ENCODE measurements at regions not wholly inside any gene's neighbourhood (a gene's known extent, or its start where the extent isn't known, plus 50 kb on each side); places are given as distances from the start of the nearest gene placed in this dataset.

DNA sequence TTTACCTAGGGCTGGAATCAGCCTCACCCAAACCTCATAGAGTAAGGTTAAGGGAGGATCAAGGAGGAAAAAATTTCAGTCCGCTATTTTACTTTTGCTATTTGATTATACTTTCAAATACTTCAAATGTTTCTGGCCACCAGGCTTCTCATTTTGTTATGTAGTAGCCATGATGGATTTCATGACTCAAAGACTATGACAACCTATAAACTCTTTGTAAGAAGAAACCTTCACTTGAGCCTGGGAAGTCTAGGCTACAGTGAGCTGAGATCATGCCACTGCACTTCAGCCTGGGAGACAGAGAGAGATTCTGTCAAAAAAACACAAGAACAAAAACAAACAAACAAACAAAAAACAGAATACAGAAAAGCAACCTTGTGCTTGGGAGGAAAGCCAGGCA, 293.6 kb upstream of the TNC start:
- H3K4me3 ChIP-seq (ENCODE audit: low read length): no peak overlapping the region
- TF ChIP-seq, protein P1, sequence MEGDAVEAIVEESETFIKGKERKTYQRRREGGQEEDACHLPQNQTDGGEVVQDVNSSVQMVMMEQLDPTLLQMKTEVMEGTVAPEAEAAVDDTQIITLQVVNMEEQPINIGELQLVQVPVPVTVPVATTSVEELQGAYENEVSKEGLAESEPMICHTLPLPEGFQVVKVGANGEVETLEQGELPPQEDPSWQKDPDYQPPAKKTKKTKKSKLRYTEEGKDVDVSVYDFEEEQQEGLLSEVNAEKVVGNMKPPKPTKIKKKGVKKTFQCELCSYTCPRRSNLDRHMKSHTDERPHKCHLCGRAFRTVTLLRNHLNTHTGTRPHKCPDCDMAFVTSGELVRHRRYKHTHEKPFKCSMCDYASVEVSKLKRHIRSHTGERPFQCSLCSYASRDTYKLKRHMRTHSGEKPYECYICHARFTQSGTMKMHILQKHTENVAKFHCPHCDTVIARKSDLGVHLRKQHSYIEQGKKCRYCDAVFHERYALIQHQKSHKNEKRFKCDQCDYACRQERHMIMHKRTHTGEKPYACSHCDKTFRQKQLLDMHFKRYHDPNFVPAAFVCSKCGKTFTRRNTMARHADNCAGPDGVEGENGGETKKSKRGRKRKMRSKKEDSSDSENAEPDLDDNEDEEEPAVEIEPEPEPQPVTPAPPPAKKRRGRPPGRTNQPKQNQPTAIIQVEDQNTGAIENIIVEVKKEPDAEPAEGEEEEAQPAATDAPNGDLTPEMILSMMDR (conservative IDR thresholded peaks at IDR 0.05; ENCODE audit: low read depth, low read length): no peak
- DNase-seq (ENCODE audit: low read depth): no peak

DNA sequence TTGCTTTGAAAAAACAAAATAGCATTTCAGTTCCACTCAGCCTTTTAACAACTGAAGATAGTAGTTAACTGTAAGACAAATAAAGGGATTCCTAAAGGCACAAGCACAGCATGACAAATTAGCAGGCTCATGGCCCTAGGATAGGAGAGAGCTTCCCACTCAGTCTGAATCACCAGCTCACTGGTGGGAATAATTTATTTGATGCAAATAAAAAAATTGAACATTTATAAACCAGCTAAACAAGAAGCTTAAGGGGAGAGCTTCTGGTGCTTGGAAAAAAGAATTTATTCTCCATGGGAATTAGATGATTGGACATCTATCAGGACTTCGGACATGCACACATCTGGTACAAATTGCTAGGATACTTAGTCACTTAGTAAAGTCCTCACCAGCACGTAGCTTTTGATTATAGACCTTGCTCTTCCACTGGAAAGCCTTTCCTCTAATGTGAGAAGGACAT, 294.1 kb upstream of the TNC start:
- H3K4me3 ChIP-seq (ENCODE audit: low read length): no peak overlapping the region
- TF ChIP-seq, protein P1 (conservative IDR thresholded peaks at IDR 0.05; ENCODE audit: low read depth, low read length): no peak
- no peak for DNase-seq (ENCODE audit: low read depth)

DNA sequence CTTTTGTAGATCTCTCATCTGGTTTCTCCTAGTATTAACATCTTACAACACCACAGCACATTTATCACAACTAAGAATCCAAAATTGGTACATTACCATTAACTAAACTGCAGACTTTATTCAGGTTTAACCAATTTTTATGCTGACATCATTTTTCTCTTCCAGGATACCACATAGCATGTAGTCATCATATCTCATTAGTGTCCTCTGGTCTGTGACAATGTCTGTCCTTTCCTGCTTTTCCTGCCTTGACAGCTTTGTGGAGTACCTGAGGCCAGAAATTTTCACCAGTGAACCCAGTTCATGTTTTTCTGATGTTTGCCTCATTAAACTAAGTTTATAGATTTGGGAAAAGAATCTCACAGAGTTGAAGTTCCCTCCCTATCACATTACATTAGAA, 294.7 kb upstream of the TNC start:
- no peak for DNase-seq (ENCODE audit: low read depth)
- TF ChIP-seq, protein P1 (conservative IDR thresholded peaks at IDR 0.05; ENCODE audit: low read depth, low read length): no peak
- H3K4me3 ChIP-seq (ENCODE audit: low read length): no peak overlapping the region

DNA sequence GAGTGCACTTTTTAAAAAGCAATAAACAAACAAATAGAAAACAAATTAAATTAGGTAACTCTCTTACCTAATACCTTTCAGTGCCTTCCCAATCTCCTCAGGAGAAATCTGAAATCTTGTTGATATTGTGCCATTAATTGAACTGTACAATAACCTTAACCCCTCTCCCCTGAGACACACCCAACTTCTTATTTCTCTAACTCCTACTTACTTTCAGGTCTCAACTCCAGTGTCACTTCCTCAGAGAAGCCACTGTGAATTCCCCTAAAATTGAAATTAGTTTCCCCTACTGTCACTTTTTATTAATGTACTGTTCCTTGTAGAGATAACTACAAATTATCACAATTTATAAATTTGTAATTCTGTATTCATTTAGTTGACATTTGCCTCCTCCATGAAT, 295.3 kb upstream of the TNC start:
- TF ChIP-seq, protein P1 (conservative IDR thresholded peaks at IDR 0.05; ENCODE audit: low read depth, low read length): no peak
- DNase-seq (ENCODE audit: low read depth): no peak
- no peak overlapping the region for H3K4me3 ChIP-seq (ENCODE audit: low read length)

DNA sequence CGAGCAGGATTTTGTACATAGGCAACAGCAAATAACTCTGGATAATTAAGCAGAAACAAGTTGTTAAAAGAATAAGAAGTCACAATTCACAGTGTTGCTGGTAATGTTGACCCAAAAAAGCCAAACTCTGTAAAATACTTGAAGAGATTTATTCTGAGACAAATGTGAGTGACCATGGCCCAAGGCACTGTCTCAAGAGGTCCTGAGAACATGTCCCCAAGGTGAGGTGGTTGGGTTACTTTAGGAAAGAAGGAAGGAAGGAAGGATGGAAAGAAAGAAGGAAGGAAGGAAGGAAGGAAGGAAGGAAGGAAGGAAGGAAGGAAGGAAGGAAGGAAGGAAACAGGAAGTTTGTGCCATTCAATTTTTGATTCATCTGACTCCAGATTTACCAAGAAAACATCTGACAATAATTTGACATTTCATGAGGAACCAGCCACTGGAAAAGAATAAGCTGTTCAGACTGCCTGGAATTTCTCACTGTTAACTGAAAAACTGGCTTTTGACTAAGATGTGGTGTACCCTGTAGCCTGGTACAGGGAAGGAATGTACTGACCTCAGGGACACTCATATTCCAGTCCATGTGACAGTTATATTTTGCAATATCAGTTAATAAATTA, 295.9 kb upstream of the TNC start:
- DNase-seq (ENCODE audit: low read depth): peak; percentile 58
- H3K4me3 ChIP-seq (ENCODE audit: low read length): no peak overlapping the region
- TF ChIP-seq, protein P1 (conservative IDR thresholded peaks at IDR 0.05; ENCODE audit: low read depth, low read length): no peak

DNA sequence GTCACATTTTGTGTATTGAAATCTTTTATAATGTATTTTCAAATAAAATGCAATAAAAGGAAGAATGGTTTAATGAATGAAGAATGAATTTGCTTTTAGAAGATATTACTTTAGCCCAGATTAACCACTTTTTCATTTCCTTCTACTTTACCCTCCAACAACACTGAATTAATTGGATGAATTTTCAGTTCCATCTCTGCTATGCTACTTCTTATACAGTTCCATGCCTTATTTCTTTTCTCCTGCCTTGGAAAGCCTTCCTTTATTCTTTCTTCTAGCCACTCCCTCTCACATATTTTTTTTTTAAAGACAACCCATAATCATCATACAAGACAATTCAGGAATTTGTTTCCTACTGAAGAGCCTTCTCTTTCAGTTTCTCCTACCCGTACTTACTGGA, 296.6 kb upstream of the TNC start:
- H3K4me3 ChIP-seq (ENCODE audit: low read length): no peak overlapping the region
- TF ChIP-seq, protein P1 (conservative IDR thresholded peaks at IDR 0.05; ENCODE audit: low read depth, low read length): no peak
- DNase-seq (ENCODE audit: low read depth): no peak

DNA sequence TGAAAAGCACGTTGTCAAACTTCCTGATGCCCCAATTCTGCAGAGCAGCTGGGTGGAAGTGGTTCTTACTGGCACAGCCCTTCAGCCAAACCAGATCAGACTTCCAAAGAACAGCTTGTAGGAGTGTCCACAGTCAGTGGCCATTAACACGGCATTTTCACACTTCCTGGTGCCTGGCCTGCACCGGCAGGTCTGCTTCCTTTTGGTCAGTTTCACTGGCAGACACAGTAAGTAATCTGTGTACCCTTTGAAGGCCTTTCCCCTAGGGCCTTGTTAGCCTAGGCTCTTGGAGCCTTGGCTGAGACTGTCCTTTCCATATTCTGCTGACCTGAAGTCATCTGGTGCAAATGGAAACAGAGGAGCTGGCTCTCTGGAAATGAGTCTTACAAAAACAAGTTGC, 297.5 kb upstream of the TNC start:
- TF ChIP-seq, protein P1 (conservative IDR thresholded peaks at IDR 0.05; ENCODE audit: low read depth, low read length): no peak
- no peak for DNase-seq (ENCODE audit: low read depth)
- no peak overlapping the region for H3K4me3 ChIP-seq (ENCODE audit: low read length)

Measured in retinal pigment epithelial cell (primary cell).